ENCODE measurements at regions not wholly inside any gene's neighbourhood (a gene's known extent, or its start where the extent isn't known, plus 50 kb on each side); places are given as distances from the start of the nearest gene placed in this dataset.
"Not testable (repeated sequence)": the region's sequence is repeated elsewhere in the genome, so short reads cannot be mapped to it uniquely, and the experiment has no call there.

- ATAC-seq, result no peak
- TF ChIP-seq POLR2A (IDR thresholded peaks at IDR 0.05) (no peak), CTCF (IDR thresholded peaks at IDR 0.05) (no peak)
- Histone ChIP-seq H3K27ac (no peak overlapping the region), H3K9me3 (no peaks in the 10 kb centered on the region), H3K4me1 (no peaks in the 10 kb centered on the region), H3K4me3 (no peak overlapping the region), H3K36me3 (no peaks in the 10 kb centered on the region), H3K27me3 (no peaks in the 10 kb centered on the region)
- intact Hi-C loops (cut with DNase I), result no loop called here
- DNase-seq, result no peak
- 31% methylated on average over 1 of the region's 1 CpG for WGBS (ENCODE audit: insufficient coverage, low coverage, low lambda C conversion rate, missing lambda C conversion rate)
Observed at GRCh38 chr2:19623488-19623887, 265.1 kb upstream of the OSR1 start.

GRCh38 chr2:19617257-19617848 lies 258.9 kb upstream of the OSR1 start:
- intact Hi-C loops (cut with DNase I), result no loop called here
- no peaks in the 10 kb centered on the region for H3K27me3 ChIP-seq
- 100% methylated on average over 1 of the region's 1 CpG for WGBS (ENCODE audit: insufficient coverage, low coverage, low lambda C conversion rate, missing lambda C conversion rate)
- no peaks in the 10 kb centered on the region for H3K9me3 ChIP-seq
- no peak for ATAC-seq
- no peak overlapping the region for H3K4me3 ChIP-seq
- DNase-seq, result no peak
- TF ChIP-seq POLR2A (IDR thresholded peaks at IDR 0.05) (no peak), CTCF (IDR thresholded peaks at IDR 0.05) (no peak)
- H3K4me1 ChIP-seq, result no peaks in the 10 kb centered on the region
- no peaks in the 10 kb centered on the region for H3K36me3 ChIP-seq
- H3K27ac ChIP-seq, result no peak overlapping the region

- ATAC-seq; H3K36me3 ChIP-seq; H3K27ac ChIP-seq; DNase-seq; H3K4me1 ChIP-seq; H3K4me3 ChIP-seq; intact Hi-C loops (cut with DNase I); H3K27me3 ChIP-seq; H3K9me3 ChIP-seq: not testable (repeated sequence)
- 77% methylated on average over 6 of the region's 6 CpGs for WGBS (ENCODE audit: insufficient coverage, low coverage, low lambda C conversion rate, missing lambda C conversion rate)
Observed at GRCh38 chr2:19615402-19615801, 257.0 kb upstream of the OSR1 start.

GRCh38 chr2:19614066-19614465 lies 255.6 kb upstream of the OSR1 start:
- no peak overlapping the region for H3K4me3 ChIP-seq
- H3K27me3 ChIP-seq, result no peaks in the 10 kb centered on the region
- DNase-seq, result no peak
- intact Hi-C loops (cut with DNase I), result no loop called here
- H3K9me3 ChIP-seq, result no peaks in the 10 kb centered on the region
- H3K4me1 ChIP-seq, result no peaks in the 10 kb centered on the region
- WGBS (ENCODE audit: insufficient coverage, low coverage, low lambda C conversion rate, missing lambda C conversion rate), result 32% methylated on average over 2 of the region's 2 CpGs
- H3K36me3 ChIP-seq, result no peaks in the 10 kb centered on the region
- H3K27ac ChIP-seq, result no peak overlapping the region
- ATAC-seq, result no peak
- TF ChIP-seq POLR2A (IDR thresholded peaks at IDR 0.05), result no peak
- TF ChIP-seq CTCF (IDR thresholded peaks at IDR 0.05), result no peak

GRCh38 chr2:19611491-19612332 lies 253.3 kb upstream of the OSR1 start:
- H3K4me3 ChIP-seq, result no peak overlapping the region
- intact Hi-C loops (cut with DNase I), result no loop called here
- WGBS (ENCODE audit: insufficient coverage, low coverage, low lambda C conversion rate, missing lambda C conversion rate), result 82% methylated on average over 4 of the region's 4 CpGs
- no peaks in the 10 kb centered on the region for H3K27me3 ChIP-seq
- no peak for DNase-seq
- H3K4me1 ChIP-seq, result no peaks in the 10 kb centered on the region
- no peaks in the 10 kb centered on the region for H3K9me3 ChIP-seq
- TF ChIP-seq POLR2A (IDR thresholded peaks at IDR 0.05) (no peak), CTCF (IDR thresholded peaks at IDR 0.05) (no peak)
- H3K27ac ChIP-seq, result peak overlapping the region in 1 of 3 donors; percentile 22
- ATAC-seq, result peak in 2 of 4 donors; percentile 50 to 89
- H3K36me3 ChIP-seq, result no peaks in the 10 kb centered on the region

Measured in right lobe of liver (tissue), 6 donors.